A673 (cell line): ENCODE measurements at regions not wholly inside any gene's neighbourhood (a gene's known extent, or its start where the extent isn't known, plus 50 kb on each side); places are given as distances from the start of the nearest gene placed in this dataset.

Source experiments
- BruUV-seq: library from RNA; stranded (reverse); fragments of 400-500 nt; replicated peaks from 2 replicates; lab custom pipeline; 2021; lab: Mats Ljungman, UMichigan
- CTCF ChIA-PET: fragments of 300-600 bp; sonication (Branson Sonifier 250); formaldehyde crosslinking; loops from one replicate; lab custom pipeline; 2022; ENCODE audit warnings: antibody characterized with exemption; lab: Charles Lee
- POLR2A ChIA-PET: fragments of 300-600 bp; sonication (Branson Sonifier 250); formaldehyde crosslinking; loops from one replicate; lab custom pipeline; 2022; ENCODE audit warnings: antibody characterized with exemption; ENCODE audit not compliant: low non-redundant PET; lab: Charles Lee
- DNase-seq: peaks from one replicate; pipeline ENCODE4 v3.0.0-alpha.2; 2015; ENCODE audit warnings: low spot score
- H3K27ac ChIP-seq: fragments of 200-600 bp; sonication (generic); 2 replicates; pipeline ENCODE4 v1.5.1; 2016; ENCODE audit warnings: mixed run types, low read depth, mild to moderate bottlenecking, mixed read lengths, antibody characterized with exemption, low read length; ENCODE audit not compliant: poor library complexity, severe bottlenecking
- H3K27me3 ChIP-seq: fragments of 200-600 bp; sonication (generic); replicated peaks from 2 replicates; pipeline ENCODE4 v1.6.1; 2017; ENCODE audit warnings: mixed run types, low read depth, mild to moderate bottlenecking, mixed read lengths, antibody characterized with exemption, low read length; ENCODE audit not compliant: insufficient read depth, poor library complexity
- H3K36me3 ChIP-seq: fragments of 200-600 bp; sonication (generic); 2 replicates; pipeline ENCODE4 v1.6.1; 2016; ENCODE audit warnings: mixed run types, mild to moderate bottlenecking, mixed read lengths, antibody characterized with exemption, low read length; ENCODE audit not compliant: insufficient read depth, poor library complexity, severe bottlenecking
- H3K4me1 ChIP-seq: fragments of 200-600 bp; sonication (generic); 2 replicates; pipeline ENCODE4 v1.6.1; 2017; ENCODE audit warnings: mixed run types, mild to moderate bottlenecking, mixed read lengths, antibody characterized with exemption, low read length; ENCODE audit not compliant: insufficient read depth, poor library complexity, severe bottlenecking
- H3K4me3 ChIP-seq: fragments of 200-600 bp; sonication (generic); 2 replicates; pipeline ENCODE4 v1.5.1; 2016; ENCODE audit warnings: low read depth, mixed run types, mild to moderate bottlenecking, mixed read lengths, low read length; ENCODE audit not compliant: poor library complexity, severe bottlenecking
- H3K9me3 ChIP-seq: fragments of 200-600 bp; sonication (generic); 2 replicates; pipeline ENCODE4 v1.6.1; 2016; ENCODE audit warnings: mixed run types, low read depth, mild to moderate bottlenecking, mixed read lengths, antibody characterized with exemption, low read length; ENCODE audit not compliant: poor library complexity, severe bottlenecking
- EZH2 ChIP-seq: fragments of 200-600 bp; sonication (generic); IDR thresholded peaks from 2 replicates; pipeline ENCODE4 v1.6.1; 2017; ENCODE audit warnings: borderline replicate concordance, low read depth, mild to moderate bottlenecking, mixed read lengths, antibody characterized with exemption, low read length; ENCODE audit not compliant: poor library complexity, severe bottlenecking
- intact Hi-C: fragments of 100-400 bp; cut with micrococcal nuclease; formaldehyde crosslinking; loops from one replicate; pipeline ENCODE4 v1.10.0; 2022; ENCODE audit not compliant: unreplicated experiment
- TF ChIP-seq, protein P1 (sequence below): fragments of 300-800, 200-600 bp; sonication (generic); conservative IDR thresholded peaks from 2 replicates; pipeline ENCODE4 v1.5.1; 2017; ENCODE audit warnings: low read depth, mild to moderate bottlenecking, antibody characterized with exemption, low read length, moderate library complexity, mixed read lengths

DNA sequence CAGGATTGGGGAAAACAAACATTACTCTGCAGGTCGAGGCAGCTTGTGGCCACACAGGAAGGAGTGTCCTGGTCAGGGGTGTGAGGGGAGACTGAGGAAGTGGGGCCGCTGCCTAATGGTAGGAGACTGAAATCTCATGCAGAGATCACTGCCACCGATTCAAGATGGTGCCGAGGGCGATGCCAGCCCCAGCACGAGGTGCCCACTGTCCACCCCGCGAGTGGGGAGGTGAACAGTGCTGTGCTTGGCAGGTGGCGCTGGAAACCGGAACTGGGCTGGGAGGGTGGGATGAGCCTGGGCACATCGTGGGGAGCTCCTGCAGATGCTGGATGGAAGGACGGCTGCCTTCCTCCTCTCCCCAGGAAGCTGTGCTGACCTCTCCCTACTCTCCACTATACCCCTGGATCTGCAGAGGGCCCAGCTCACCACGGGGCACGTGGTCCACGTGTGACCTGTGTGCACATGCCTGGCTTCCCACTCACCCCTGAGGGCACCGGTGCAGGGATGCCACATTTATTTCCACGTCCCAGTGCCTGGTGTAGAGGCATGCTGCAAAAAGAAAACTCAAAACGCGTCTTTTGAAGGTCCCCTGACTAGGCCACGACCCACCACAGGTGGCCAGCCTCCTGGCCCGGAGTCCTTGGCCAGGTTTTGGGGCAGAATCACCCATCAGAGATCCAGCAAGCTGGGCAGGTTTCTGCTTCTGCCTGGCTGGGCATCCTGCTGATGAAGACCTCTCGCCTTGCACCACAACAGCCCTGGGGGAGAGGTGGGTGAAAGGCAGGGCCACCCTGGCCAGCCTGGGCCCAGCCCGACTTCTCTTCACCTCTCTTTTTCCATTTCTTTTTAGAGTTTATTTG, 71.7 kb upstream of the FCN1 start:
- H3K4me3 ChIP-seq: no peak overlapping the region
- TF ChIP-seq, protein P1, sequence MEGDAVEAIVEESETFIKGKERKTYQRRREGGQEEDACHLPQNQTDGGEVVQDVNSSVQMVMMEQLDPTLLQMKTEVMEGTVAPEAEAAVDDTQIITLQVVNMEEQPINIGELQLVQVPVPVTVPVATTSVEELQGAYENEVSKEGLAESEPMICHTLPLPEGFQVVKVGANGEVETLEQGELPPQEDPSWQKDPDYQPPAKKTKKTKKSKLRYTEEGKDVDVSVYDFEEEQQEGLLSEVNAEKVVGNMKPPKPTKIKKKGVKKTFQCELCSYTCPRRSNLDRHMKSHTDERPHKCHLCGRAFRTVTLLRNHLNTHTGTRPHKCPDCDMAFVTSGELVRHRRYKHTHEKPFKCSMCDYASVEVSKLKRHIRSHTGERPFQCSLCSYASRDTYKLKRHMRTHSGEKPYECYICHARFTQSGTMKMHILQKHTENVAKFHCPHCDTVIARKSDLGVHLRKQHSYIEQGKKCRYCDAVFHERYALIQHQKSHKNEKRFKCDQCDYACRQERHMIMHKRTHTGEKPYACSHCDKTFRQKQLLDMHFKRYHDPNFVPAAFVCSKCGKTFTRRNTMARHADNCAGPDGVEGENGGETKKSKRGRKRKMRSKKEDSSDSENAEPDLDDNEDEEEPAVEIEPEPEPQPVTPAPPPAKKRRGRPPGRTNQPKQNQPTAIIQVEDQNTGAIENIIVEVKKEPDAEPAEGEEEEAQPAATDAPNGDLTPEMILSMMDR: no peak
- no peak for TF ChIP-seq EZH2
- H3K4me1 ChIP-seq: peaks cover 20% of the 10 kb centered on the region
- POLR2A ChIA-PET: no interaction called here
- DNase-seq: no peak
- H3K27me3 ChIP-seq: no peaks in the 10 kb centered on the region
- CTCF ChIA-PET: no interaction called here
- peaks cover 5% of the 10 kb centered on the region for H3K9me3 ChIP-seq
- intact Hi-C loops: no loop called here
- no peak overlapping the region for H3K27ac ChIP-seq
- no peaks in the 10 kb centered on the region for H3K36me3 ChIP-seq
- no TSS peak for BruUV-seq

DNA sequence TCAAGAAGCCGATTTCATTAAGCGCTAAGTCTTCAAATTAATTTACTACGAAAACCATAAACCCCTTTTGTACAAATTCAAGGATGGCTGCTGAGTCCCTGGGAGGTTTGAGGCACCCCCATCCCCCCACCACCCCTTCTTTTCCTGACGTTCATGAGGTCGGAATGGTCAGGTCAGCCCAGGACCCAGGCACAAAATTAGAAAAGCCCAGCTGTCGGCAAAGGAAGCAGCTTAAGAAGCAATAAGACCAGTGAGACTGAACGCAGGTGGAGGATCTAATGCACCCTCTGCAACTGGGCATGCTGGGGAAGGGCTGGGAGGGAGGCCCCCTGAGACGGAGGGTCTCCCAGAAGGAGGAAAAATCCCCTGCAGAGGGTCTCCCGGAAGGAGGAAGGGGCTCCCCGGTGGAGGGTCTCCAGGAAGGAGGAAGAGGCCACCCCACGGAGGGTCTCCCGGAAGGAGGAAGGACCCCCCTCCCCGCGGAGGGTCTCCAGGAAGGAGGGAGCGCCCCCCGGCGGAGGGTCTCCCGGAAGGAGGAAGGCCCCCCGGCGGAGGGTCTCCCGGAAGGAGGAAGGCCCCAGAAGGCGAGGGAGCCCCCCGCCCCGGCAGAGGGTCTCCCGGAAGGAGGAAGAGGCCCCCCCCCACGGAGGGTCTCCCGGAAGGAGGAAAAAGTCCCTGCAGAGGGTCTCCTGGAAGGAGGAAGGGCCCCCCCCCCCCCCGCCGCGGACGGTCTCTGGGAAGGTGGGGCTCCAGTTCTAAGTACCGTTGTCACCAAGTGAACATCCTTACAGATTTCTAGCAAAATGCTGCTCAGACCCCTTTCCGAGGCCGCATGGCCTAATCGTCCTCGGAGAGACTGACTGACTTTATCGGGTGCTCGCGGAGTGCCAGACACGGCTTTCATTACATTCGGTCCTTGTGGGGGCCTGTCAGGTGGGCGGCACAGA, 74.4 kb upstream of the FCN1 start:
- CTCF ChIA-PET: no interaction called here
- POLR2A ChIA-PET: interaction anchor here (0.6 kb wide), 1 partner anchor 268 kb away, joined by 3 read pairs; no protein-coding TSS in a partner anchor
- BruUV-seq: no TSS peak

DNA sequence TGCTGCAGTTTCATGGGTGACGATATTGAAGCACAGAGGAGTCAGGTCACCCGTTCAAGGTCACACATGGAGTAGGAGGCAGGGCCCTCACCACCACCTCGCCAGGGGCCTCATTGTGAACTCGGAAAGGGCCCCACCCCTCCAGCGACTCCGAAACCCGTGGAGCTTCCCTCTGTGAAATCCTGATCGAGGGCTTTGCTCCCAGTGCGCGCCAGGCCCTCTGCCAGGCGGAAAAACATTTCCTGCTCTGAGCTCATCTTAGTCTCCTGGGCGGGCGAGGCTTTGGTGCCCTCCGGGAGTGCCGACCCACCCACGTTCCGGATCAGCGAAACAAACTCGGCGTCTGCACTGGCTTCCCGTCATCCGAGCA, 75.0 kb upstream of the FCN1 start:
- no TSS peak for BruUV-seq
- peak overlapping the region; percentile 65 for H3K27ac ChIP-seq
- peaks cover 20% of the 10 kb centered on the region for H3K4me1 ChIP-seq

More for the DNA sequence above, 74.4 kb upstream of the FCN1 start:
- Histone ChIP-seq H3K9me3 (peaks cover 3% of the 10 kb centered on the region), H3K27me3 (no peaks in the 10 kb centered on the region), H3K36me3 (no peaks in the 10 kb centered on the region), H3K4me3 (peak overlapping the region; percentile 18), H3K27ac (peak overlapping the region; percentile 65), H3K4me1 (peaks cover 20% of the 10 kb centered on the region)
- peak; percentile 9 for DNase-seq
- intact Hi-C loops: no loop called here
- TF ChIP-seq, protein P1: no peak
- no peak for TF ChIP-seq EZH2

More for the DNA sequence above, 75.0 kb upstream of the FCN1 start:
- peak overlapping the region; percentile 18 for H3K4me3 ChIP-seq
- no peaks in the 10 kb centered on the region for H3K9me3 ChIP-seq
- ChIA-PET CTCF (no interaction called here), POLR2A (interaction anchor here (0.6 kb wide), 1 partner anchor 267 kb away, joined by 3 read pairs; no protein-coding TSS in a partner anchor)
- no peaks in the 10 kb centered on the region for H3K27me3 ChIP-seq
- no peaks in the 10 kb centered on the region for H3K36me3 ChIP-seq
- no peak for TF ChIP-seq EZH2
- TF ChIP-seq, protein P1: no peak
- peak; percentile 87 for DNase-seq
- intact Hi-C loops: no loop called here
